B cell (primary cell): ENCODE measurements at regions not wholly inside any gene's neighbourhood (a gene's known extent, or its start where the extent isn't known, plus 50 kb on each side); places are given as distances from the start of the nearest gene placed in this dataset.

ENCODE experiments used
- ATAC-seq: fragments of 200-7000 bp; cut with Tn5 transposase; one replicate; pipeline ENCODE4 v1.10.0; 2021; ENCODE audit warnings: low read depth, mild to moderate bottlenecking, moderate number of reproducible peaks, moderate library complexity
- CTCF ChIA-PET: fragments of 350-600 bp; sonication (Branson Sonifier 250); formaldehyde crosslinking; loops from one replicate; lab custom pipeline; 2021; ENCODE audit warnings: antibody characterized with exemption, inconsistent platforms; lab: Charles Lee
- POLR2A ChIA-PET: fragments of 350-600 bp; sonication (Branson Sonifier 250); formaldehyde crosslinking; loops from one replicate; lab custom pipeline; 2021; ENCODE audit warnings: antibody characterized with exemption; lab: Charles Lee
- DNase-seq: peaks from one replicate; pipeline ENCODE4 v3.0.0; 2013
- H2AFZ ChIP-seq: 2 replicates; pipeline ENCODE4 v1.6.1; 2012; ENCODE audit warnings: mild to moderate bottlenecking, low read depth, low read length; ENCODE audit not compliant: insufficient read depth, poor library complexity, severe bottlenecking
- H3K27ac ChIP-seq, 2 donors: 1 replicate in 1 of 2; 2 replicates in 1 of 2; pipeline ENCODE4 v1.5.1; 2012 to 2013; ENCODE audit warnings: low read length in 2 of 2, mild to moderate bottlenecking in 2 of 2, moderate library complexity in 1 of 2
- H3K27me3 ChIP-seq, 4 experiments: fragments of 200-600 bp in 1 of 4; sonication (generic) in 1 of 4; replicated peaks in 1 of 4; 1 replicate in 2 of 4; 2 replicates in 2 of 4; pipeline versions ENCODE4 v1.6.1 to v1.7.0; 2013 to 2016; ENCODE audit warnings: low read length in 3 of 4, mild to moderate bottlenecking in 2 of 4, mixed read lengths in 1 of 4, moderate library complexity in 1 of 4; ENCODE audit not compliant: insufficient read depth in 4 of 4, control insufficient read depth in 3 of 4; ENCODE audit errors: control extremely low read depth in 1 of 4
- H3K36me3 ChIP-seq, 2 experiments: replicated peaks in 1 of 2; 1 replicate in 1 of 2; 2 replicates in 1 of 2; pipeline versions ENCODE4 v1.6.1 to v1.7.1; 2013; ENCODE audit warnings: low read length in 1 of 2; ENCODE audit not compliant: insufficient read depth in 2 of 2, control insufficient read depth in 1 of 2; ENCODE audit errors: control extremely low read depth in 1 of 2, extremely low read depth in 1 of 2
- H3K4me1 ChIP-seq, 2 donors: fragments of 200-600 bp in 1 of 2; sonication (generic) in 1 of 2; 1 replicate in 1 of 2; 2 replicates in 1 of 2; pipeline versions ENCODE4 v1.5.1 to v1.6.1; 2013 to 2017; ENCODE audit warnings: low read length in 2 of 2; ENCODE audit not compliant: control insufficient read depth in 2 of 2, insufficient read depth in 2 of 2
- H3K4me2 ChIP-seq: replicated peaks from 2 replicates; pipeline ENCODE3; 2012; ENCODE audit warnings: mild to moderate bottlenecking, low read depth, low read length; ENCODE audit not compliant: poor library complexity, severe bottlenecking
- H3K4me3 ChIP-seq, 5 experiments: fragments of 200-600 bp in 1 of 5; sonication (generic) in 1 of 5; 1 replicate in 3 of 5; 2 replicates in 2 of 5; pipeline versions ENCODE4 v1.5.1 to v1.7.0; 2011 to 2016; ENCODE audit warnings: low read length in 4 of 5, mild to moderate bottlenecking in 4 of 5, low read depth in 2 of 5, control low read depth in 1 of 5, moderate library complexity in 1 of 5; ENCODE audit not compliant: insufficient read depth in 1 of 5; ENCODE audit errors: control extremely low read depth in 1 of 5, extremely low read depth in 1 of 5
- H3K79me2 ChIP-seq: fragments of 200-600 bp; sonication (generic); one replicate; pipeline ENCODE4 v1.6.0; 2016; ENCODE audit warnings: low read length; ENCODE audit not compliant: control insufficient read depth, insufficient read depth
- H3K9ac ChIP-seq: fragments of 200-600 bp; sonication (generic); 2 replicates; pipeline ENCODE4 v1.6.1; 2017; ENCODE audit warnings: mild to moderate bottlenecking, low read length, moderate library complexity
- H3K9me3 ChIP-seq, 3 donors: one replicate each; pipeline versions ENCODE4 v1.6.1 to v1.7.1; 2013; ENCODE audit warnings: low read length in 2 of 3; ENCODE audit not compliant: control insufficient read depth in 2 of 3, insufficient read depth in 1 of 3; ENCODE audit errors: control extremely low read depth in 1 of 3
- H4K20me1 ChIP-seq: 2 replicates; pipeline ENCODE4 v1.6.0; 2012; ENCODE audit warnings: mild to moderate bottlenecking, low read length; ENCODE audit not compliant: insufficient read depth, control insufficient read depth, poor library complexity, severe bottlenecking
- H3K27ac Mint-ChIP-seq: one replicate; pipeline ENCODE4 v1.8.0; 2021; ENCODE audit warnings: mixed read lengths
- H3K27me3 Mint-ChIP-seq: one replicate; pipeline ENCODE4 v1.8.0; 2021; ENCODE audit warnings: mixed read lengths
- H3K4me1 Mint-ChIP-seq: one replicate; pipeline ENCODE4 v1.8.0; 2021; ENCODE audit warnings: mixed read lengths
- H3K4me3 Mint-ChIP-seq: one replicate; pipeline ENCODE4 v1.8.0; 2021; ENCODE audit warnings: mixed read lengths
- H3K9me3 Mint-ChIP-seq: one replicate; pipeline ENCODE4 v1.8.0; 2022; ENCODE audit warnings: mixed read lengths; ENCODE audit not compliant: insufficient read depth
- CTCF ChIP-seq: fragments of 200-600 bp; IDR thresholded peaks from one replicate; pipeline ENCODE4 v1.8.0; 2022; ENCODE audit warnings: antibody characterized with exemption, mild to moderate bottlenecking
- EZH2 ChIP-seq: IDR thresholded peaks from 2 replicates; pipeline ENCODE4 v1.6.1; 2012; ENCODE audit warnings: borderline replicate concordance, low read depth, mild to moderate bottlenecking, moderate library complexity, low read length; ENCODE audit not compliant: insufficient read depth, poor library complexity, severe bottlenecking
- WGBS: methylation state at CpG from one replicate; pipeline ENCODE4 v1.1.5; 2013; ENCODE audit warnings: missing lambda C conversion rate; ENCODE audit not compliant: insufficient coverage; 5-methylcytosine and 5-hydroxymethylcytosine counted together
- intact Hi-C: fragments of 100-400 bp; cut with micrococcal nuclease; formaldehyde crosslinking; loops from one replicate; pipeline ENCODE4 v1.10.0; 2022

GRCh38 chr5:112549127-112549526 is 130.1 kb upstream of the EPB41L4A start:
- no peaks in the 10 kb centered on the region for H3K79me2 ChIP-seq
- no peaks in the 10 kb centered on the region for H3K27me3 ChIP-seq
- no peak for DNase-seq
- ChIA-PET POLR2A (no interaction called here), CTCF (interaction anchor here (0.6 to 8.5 kb wide), 8 partner anchors 9 to 374 kb away, joined by 3 to 190 read pairs (median 10); no protein-coding TSS in a partner anchor)
- no peaks in the 10 kb centered on the region for H4K20me1 ChIP-seq
- H3K4me3 Mint-ChIP-seq = peak overlapping the region; percentile 21
- H3K36me3 ChIP-seq = no peaks in the 10 kb centered on the region
- H3K27me3 Mint-ChIP-seq = no peaks in the 10 kb centered on the region
- no peak overlapping the region for H3K4me3 ChIP-seq
- peak overlapping the region; percentile 5 to 63 for H3K27ac ChIP-seq
- H3K9ac ChIP-seq = peak overlapping the region; percentile 9
- H3K9me3 Mint-ChIP-seq = peaks cover 2% of the 10 kb centered on the region
- H2AFZ ChIP-seq = peak overlapping the region; percentile 62
- peak overlapping the region; percentile 33 for H3K4me2 ChIP-seq
- peaks cover 0 to 3% (median 0%) of the 10 kb centered on the region in 3 donors for H3K9me3 ChIP-seq
- H3K4me1 ChIP-seq = peaks cover 15 to 18% of the 10 kb centered on the region in 2 donors
- H3K27ac Mint-ChIP-seq = peak overlapping the region; percentile 43
- peaks cover 26% of the 10 kb centered on the region for H3K4me1 Mint-ChIP-seq
- ATAC-seq = no peak
- intact Hi-C loops = loop anchor here (2.0 kb wide), 1 partner anchor 16 kb away; no protein-coding TSS in a partner anchor
- TF ChIP-seq EZH2 (no peak), CTCF (no peak)
- WGBS = 84% methylated on average over 3 of the region's 4 CpGs

GRCh38 chr5:112549605-112550166 is 130.6 kb upstream of the EPB41L4A start:
- Mint-ChIP-seq H3K9me3 (no peaks in the 10 kb centered on the region), H3K27ac (peak overlapping the region; percentile 43), H3K4me1 (peaks cover 26% of the 10 kb centered on the region), H3K27me3 (no peaks in the 10 kb centered on the region), H3K4me3 (peak overlapping the region; percentile 21)
- H3K79me2 ChIP-seq = no peaks in the 10 kb centered on the region
- H3K9ac ChIP-seq = peak overlapping the region; percentile 9
- H3K36me3 ChIP-seq = no peaks in the 10 kb centered on the region
- H3K4me2 ChIP-seq = peak overlapping the region; percentile 33
- ChIA-PET CTCF (interaction anchor here (0.6 to 8.5 kb wide), 14 partner anchors 9 to 374 kb away, joined by 3 to 190 read pairs (median 8); partner anchors contain the start of gene EPB41L4A), POLR2A (no interaction called here)
- no peak for DNase-seq
- no CpG with 5 or more reads among the region's 2 CpGs for WGBS
- no peaks in the 10 kb centered on the region for H3K9me3 ChIP-seq
- peaks cover 15 to 18% of the 10 kb centered on the region in 2 donors for H3K4me1 ChIP-seq
- no peak overlapping the region for H3K4me3 ChIP-seq
- TF ChIP-seq CTCF (no peak), EZH2 (no peak)
- ATAC-seq = no peak
- H3K27me3 ChIP-seq = no peaks in the 10 kb centered on the region
- intact Hi-C loops = loop anchor here (2.0 to 10.0 kb wide), 3 partner anchors 17 to 785 kb away; no protein-coding TSS in a partner anchor
- H4K20me1 ChIP-seq = no peaks in the 10 kb centered on the region
- peak overlapping the region in 1 of 2 donors; percentile 63 for H3K27ac ChIP-seq
- H2AFZ ChIP-seq = peak overlapping the region; percentile 62
